ENCODE measurements at regions not wholly inside any gene's neighbourhood (a gene's known extent, or its start where the extent isn't known, plus 50 kb on each side); places are given as distances from the start of the nearest gene placed in this dataset.

GRCh38 chr1:81190003-81190402, 610.7 kb upstream of the ADGRL2 start:
- TF ChIP-seq CTCF (IDR thresholded peaks at IDR 0.05 in 8 of 11, conservative IDR thresholded peaks at IDR 0.05 in 3 of 11), result no peak
- TF ChIP-seq POLR2A (IDR thresholded peaks at IDR 0.05), result no peak
- TF ChIP-seq POLR2AphosphoS5 (IDR thresholded peaks at IDR 0.05), result no peak
